Skeletal muscle tissue (tissue), 3 donors: ENCODE measurements at regions not wholly inside any gene's neighbourhood (a gene's known extent, or its start where the extent isn't known, plus 50 kb on each side); places are given as distances from the start of the nearest gene placed in this dataset.
"Not testable (repeated sequence)": the region's sequence is repeated elsewhere in the genome, so short reads cannot be mapped to it uniquely, and the experiment has no call there.

Source experiments
- H3K27ac ChIP-seq: one replicate; pipeline ENCODE4 v1.7.0; 2013; ENCODE audit warnings: mild to moderate bottlenecking, low read depth, low read length, inconsistent platforms
- H3K27me3 ChIP-seq, 3 donors: one replicate each; pipeline ENCODE4 v1.7.0; 2013; ENCODE audit warnings: low read length in 3 of 3; ENCODE audit not compliant: control insufficient read depth in 3 of 3, insufficient read depth in 3 of 3
- H3K36me3 ChIP-seq, 3 donors: one replicate each; pipeline ENCODE4 v1.7.0; 2013; ENCODE audit warnings: low read length in 3 of 3; ENCODE audit not compliant: control insufficient read depth in 3 of 3, insufficient read depth in 3 of 3
- H3K4me1 ChIP-seq, 3 donors: one replicate each; pipeline ENCODE4 v1.7.0; 2013; ENCODE audit warnings: low read length in 3 of 3, mild to moderate bottlenecking in 3 of 3; ENCODE audit not compliant: control insufficient read depth in 3 of 3, insufficient read depth in 3 of 3
- H3K4me3 ChIP-seq, 3 donors: one replicate each; pipeline ENCODE4 v1.7.0; 2013; ENCODE audit warnings: low read length in 3 of 3
- H3K9ac ChIP-seq, 3 donors: one replicate each; pipeline ENCODE4 v1.7.0; 2013; ENCODE audit warnings: low read length in 3 of 3, mild to moderate bottlenecking in 3 of 3, moderate library complexity in 2 of 3, low read depth in 1 of 3
- H3K9me3 ChIP-seq, 3 donors: one replicate each; pipeline ENCODE4 v1.7.0; 2013; ENCODE audit warnings: low read length in 3 of 3; ENCODE audit not compliant: control insufficient read depth in 3 of 3
- donor health status: Osteomylitis.

DNA sequence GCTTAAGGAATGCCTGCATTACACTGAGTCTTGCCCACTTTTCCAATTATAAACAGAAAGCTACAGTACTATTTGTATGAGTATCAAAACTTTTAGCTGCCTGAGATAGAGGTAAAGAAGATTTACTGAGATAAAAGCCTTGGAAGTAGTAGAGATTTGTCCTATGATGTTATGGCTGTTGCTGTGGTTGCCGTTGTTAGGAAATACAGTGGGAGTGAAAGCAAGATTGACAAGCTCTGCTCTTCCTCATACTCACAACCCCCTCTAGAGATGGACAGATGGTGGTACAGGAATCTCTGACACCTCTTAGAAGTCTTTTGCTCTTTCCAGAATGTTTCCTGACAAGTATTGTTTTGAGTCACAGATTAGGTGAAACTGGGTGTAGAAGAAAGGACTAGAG lies 242.5 kb downstream of the RPIA start:
- no peak overlapping the region for H3K9ac ChIP-seq
- no peaks in the 10 kb centered on the region for H3K9me3 ChIP-seq
- H3K27me3 ChIP-seq: no peaks in the 10 kb centered on the region
- H3K36me3 ChIP-seq: no peaks in the 10 kb centered on the region
- no peak overlapping the region for H3K4me3 ChIP-seq
- no peak overlapping the region for H3K27ac ChIP-seq
- no peaks in the 10 kb centered on the region for H3K4me1 ChIP-seq

DNA sequence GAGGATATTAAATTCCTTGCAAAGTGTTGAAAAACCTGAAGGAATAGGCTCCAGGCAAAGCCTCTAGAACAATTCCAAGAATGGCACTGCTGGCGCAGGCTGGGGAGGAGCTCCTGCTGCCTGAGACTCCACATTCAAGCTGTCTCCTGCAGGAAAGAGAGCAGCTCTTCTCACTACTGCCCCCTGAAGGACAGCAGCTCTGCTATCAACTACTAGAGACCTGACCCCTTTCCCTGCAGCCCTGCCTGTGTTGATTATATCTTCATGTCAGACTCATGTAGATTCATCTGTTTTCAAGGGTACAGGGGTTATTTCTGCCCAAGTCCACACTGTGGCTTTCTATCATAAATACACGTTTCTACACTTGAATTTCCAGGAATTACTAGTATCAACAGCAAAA lies 249.7 kb downstream of the RPIA start:
- H3K4me3 ChIP-seq, H3K27me3 ChIP-seq, H3K9me3 ChIP-seq, H3K4me1 ChIP-seq, H3K27ac ChIP-seq, H3K9ac ChIP-seq, H3K36me3 ChIP-seq: not testable (repeated sequence)

DNA sequence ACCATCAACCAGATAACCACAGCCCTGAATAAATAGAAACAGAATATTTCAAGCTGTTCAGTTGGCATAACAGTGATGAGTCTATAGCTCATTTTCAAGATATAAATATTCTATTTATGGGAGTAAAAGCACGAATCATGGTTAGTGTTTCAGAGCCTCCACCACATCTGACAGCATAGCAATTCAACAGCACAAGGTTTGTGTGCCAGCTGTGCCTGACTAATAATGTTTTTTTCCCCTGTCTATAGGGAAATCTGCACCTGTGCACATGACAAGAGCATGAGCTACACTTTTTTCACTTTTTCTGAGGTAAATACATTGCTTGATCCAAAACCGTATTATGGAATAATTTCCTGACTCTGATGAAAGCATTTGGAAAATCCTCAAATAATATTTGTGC lies 251.3 kb downstream of the RPIA start:
- Histone ChIP-seq H3K27me3 (no peaks in the 10 kb centered on the region), H3K4me1 (no peaks in the 10 kb centered on the region), H3K36me3 (no peaks in the 10 kb centered on the region), H3K27ac (no peak overlapping the region), H3K9ac (no peak overlapping the region), H3K9me3 (no peaks in the 10 kb centered on the region), H3K4me3 (no peak overlapping the region)

DNA sequence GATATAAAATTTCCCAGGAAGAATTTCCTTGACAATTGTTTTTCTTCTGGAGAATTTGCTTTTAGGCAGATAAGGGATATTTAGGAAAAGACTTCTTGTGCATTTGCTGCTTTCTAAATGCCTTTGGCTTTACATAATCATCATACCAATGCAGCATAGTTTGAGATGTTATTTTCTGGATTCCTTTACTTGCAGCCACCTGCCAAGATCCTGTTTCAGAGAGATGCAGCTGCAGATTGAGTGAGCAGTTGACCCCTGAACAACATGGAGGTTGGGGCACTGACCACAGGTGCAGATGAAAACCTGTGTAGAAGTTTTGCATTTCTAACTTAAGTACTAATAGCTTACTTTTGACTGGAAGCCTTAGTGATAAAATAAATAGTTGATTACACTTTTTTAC lies 257.9 kb downstream of the RPIA start:
- H3K4me1 ChIP-seq: no peaks in the 10 kb centered on the region
- no peak overlapping the region for H3K9ac ChIP-seq
- no peak overlapping the region for H3K4me3 ChIP-seq
- H3K27me3 ChIP-seq: peaks cover 0 to 3% (median 2%) of the 10 kb centered on the region in 3 donors
- no peaks in the 10 kb centered on the region for H3K9me3 ChIP-seq
- H3K36me3 ChIP-seq: no peaks in the 10 kb centered on the region
- no peak overlapping the region for H3K27ac ChIP-seq

DNA sequence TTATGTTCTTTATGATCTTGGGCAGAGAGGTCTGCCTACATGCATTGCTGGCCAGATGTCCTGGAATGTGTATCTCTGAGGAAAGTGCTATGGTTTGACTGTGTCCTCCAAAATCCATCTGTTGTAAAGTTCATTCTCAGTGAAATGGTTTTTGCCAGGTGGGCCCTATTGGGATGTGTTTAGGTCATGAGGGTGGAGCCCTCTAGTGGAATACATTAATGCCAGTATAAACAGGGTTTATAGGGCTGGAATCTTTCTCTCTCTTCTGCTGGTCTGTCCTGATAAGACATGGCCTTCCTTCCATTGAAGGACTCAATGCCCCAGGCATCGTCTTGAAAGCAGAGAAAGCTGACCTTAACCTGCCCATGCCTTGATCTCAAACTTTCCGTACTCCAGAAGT lies 258.5 kb downstream of the RPIA start:
- no peak overlapping the region for H3K9ac ChIP-seq
- H3K4me3 ChIP-seq: no peak overlapping the region
- H3K36me3 ChIP-seq: no peaks in the 10 kb centered on the region
- no peaks in the 10 kb centered on the region for H3K4me1 ChIP-seq
- H3K27me3 ChIP-seq: peaks cover 0 to 3% (median 3%) of the 10 kb centered on the region in 3 donors
- H3K27ac ChIP-seq: no peak overlapping the region
- H3K9me3 ChIP-seq: no peaks in the 10 kb centered on the region

DNA sequence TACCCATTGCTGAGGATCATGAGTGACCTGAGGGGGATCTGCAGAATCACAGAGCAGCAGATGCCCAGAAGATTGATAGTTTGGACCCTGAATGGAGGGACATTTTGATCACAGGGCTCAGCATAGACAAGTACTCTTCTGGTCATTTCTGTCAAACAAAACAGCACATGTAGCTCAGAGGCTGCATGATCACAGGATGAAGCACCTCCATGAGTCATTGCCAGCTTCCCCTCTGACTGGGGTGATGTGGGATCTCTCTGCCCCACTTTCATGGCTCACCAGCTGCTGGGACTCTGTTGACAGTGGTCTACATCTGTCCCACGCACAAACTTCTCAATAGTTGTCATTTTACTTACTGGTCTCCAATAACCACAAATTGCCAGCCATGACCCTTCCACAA lies 264.1 kb downstream of the RPIA start:
- Histone ChIP-seq H3K4me3 (no peak overlapping the region), H3K27me3 (peaks cover 0 to 18% (median 16%) of the 10 kb centered on the region in 3 donors), H3K36me3 (no peaks in the 10 kb centered on the region), H3K4me1 (no peaks in the 10 kb centered on the region), H3K27ac (no peak overlapping the region), H3K9ac (no peak overlapping the region), H3K9me3 (no peaks in the 10 kb centered on the region)

DNA sequence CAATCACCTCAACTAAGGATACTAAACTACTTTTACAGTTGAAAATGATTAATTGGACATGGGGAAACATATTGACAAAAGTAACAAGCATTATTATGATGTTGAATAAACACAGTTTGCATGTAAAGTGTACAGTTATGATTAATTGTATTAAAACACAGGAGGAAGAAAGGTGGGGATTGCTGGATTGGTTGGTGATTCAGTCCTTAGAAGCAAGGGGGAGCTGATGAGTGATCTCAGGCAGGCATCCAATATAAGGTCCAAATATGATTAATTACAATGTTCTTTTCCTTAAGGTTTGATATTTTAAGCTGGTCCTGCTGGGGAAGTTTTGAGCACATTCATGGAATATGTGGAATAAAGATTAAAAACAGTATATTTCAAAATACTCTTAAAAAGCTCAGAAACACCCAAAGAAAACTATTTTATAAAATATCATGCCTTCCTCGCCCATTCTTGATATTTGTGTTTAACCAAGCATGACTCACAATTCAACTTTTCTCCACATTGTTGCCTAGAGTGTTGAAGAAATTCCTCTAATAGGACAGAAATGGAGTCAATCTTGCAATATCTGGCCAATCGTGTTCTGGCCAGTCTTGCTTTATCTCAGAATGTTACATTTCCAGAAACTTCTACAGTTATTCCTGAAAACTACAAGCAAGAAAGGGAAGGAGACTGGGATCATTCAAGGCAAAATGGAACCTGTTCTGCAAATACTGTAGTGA lies 268.2 kb downstream of the RPIA start:
- no peaks in the 10 kb centered on the region for H3K4me1 ChIP-seq
- no peak overlapping the region for H3K27ac ChIP-seq
- no peak overlapping the region for H3K4me3 ChIP-seq
- H3K9me3 ChIP-seq: no peaks in the 10 kb centered on the region
- H3K9ac ChIP-seq: no peak overlapping the region
- H3K36me3 ChIP-seq: no peaks in the 10 kb centered on the region
- peaks cover 0 to 19% (median 13%) of the 10 kb centered on the region in 3 donors for H3K27me3 ChIP-seq

DNA sequence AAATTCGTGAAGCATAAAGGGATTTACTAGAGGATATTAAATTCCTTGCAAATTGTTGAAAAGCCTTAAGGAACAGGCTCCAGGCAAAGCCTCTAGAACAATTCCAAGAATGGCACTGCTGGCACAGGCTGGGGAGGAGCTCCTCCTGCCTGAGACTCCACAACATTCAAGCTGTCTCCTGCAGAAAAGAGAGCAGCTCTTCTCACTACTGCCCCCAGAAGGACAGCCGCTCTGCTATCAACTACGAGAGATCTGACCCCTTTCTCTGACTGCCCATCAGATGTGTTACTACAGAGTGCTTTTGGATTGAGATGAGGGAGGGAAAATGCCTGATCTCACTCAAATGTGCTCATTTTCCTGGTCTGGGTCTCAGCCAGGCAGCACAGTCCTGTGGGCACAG lies 269.9 kb downstream of the RPIA start:
- not testable (repeated sequence) for H3K36me3 ChIP-seq, H3K27ac ChIP-seq, H3K4me3 ChIP-seq, H3K4me1 ChIP-seq, H3K9ac ChIP-seq, H3K9me3 ChIP-seq
- H3K27me3 ChIP-seq: peaks cover 0 to 11% (median 9%) of the 10 kb centered on the region in 3 donors

DNA sequence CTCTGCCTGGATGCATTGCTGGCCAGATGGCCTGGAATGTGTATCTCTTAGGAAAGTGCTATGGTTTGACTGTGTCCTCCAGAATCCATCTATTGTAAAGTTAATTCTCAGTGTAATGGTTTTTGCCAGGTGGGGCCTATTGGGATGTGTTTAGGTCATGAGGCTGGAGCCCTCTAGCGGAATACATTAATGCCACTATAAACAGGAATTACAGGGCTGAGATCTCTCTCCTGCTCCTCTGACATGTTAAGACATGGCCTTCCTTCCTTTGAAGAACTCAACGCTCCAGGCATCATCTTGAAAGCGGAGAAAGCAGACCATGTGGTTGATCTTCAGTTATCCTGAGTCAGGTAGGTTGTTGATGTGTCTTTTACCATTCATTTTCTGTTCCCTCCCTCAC lies 276.4 kb downstream of the RPIA start:
- H3K4me3 ChIP-seq: no peak overlapping the region
- no peak overlapping the region for H3K27ac ChIP-seq
- H3K9me3 ChIP-seq: no peaks in the 10 kb centered on the region
- H3K36me3 ChIP-seq: no peaks in the 10 kb centered on the region
- H3K9ac ChIP-seq: no peak overlapping the region
- H3K27me3 ChIP-seq: peaks cover 0 to 2% (median 0%) of the 10 kb centered on the region in 3 donors
- H3K4me1 ChIP-seq: no peaks in the 10 kb centered on the region

DNA sequence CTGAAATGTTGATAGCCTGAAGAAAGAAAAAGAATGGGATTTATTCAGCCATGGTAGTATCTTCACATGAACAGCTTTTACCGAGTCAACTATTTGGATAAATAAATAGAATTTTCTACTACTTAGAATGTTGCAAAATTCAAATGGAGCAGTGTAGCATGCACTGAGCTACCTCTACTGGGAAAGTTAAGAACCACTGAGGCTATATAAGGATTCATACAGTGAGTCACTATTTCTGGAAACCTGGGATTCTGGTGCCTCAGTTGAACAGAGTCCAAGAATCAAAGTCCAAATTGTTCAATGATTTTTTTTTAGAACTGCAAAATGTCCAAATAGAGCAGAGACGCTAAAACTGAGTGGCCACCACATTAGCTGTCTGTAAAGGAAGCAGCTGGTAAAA lies 286.5 kb downstream of the RPIA start:
- not testable (repeated sequence) for H3K4me3 ChIP-seq, H3K9ac ChIP-seq, H3K36me3 ChIP-seq, H3K9me3 ChIP-seq, H3K27ac ChIP-seq, H3K27me3 ChIP-seq, H3K4me1 ChIP-seq
